ENCODE measurements at regions not wholly inside any gene's neighbourhood (a gene's known extent, or its start where the extent isn't known, plus 50 kb on each side); places are given as distances from the start of the nearest gene placed in this dataset.

GRCh38 chr2:216563646-216564045 is 65.0 kb downstream of the RPL37A start:
- no peak overlapping the region for H3K4me3 ChIP-seq
- DNase-seq (ENCODE audit: low spot score) (no peak), ATAC-seq (no peak)
- H3K9me2 ChIP-seq (ENCODE audit: insufficient read depth), result peaks cover 9% of the 10 kb centered on the region; the same call in 1 of the 2 replicates
- H3K36me3 ChIP-seq (ENCODE audit: insufficient read depth), result no peaks in the 10 kb centered on the region
- Mint-ChIP-seq H3K4me1 (peaks cover 34% of the 10 kb centered on the region), H3K9me3 (peaks cover 14% of the 10 kb centered on the region), H3K27ac (no peak overlapping the region), H3K4me3 (no peak overlapping the region), H3K36me3 (ENCODE audit: low read depth) (no peaks in the 10 kb centered on the region; the same call in 2 of the 3 replicates), H3K27me3 (ENCODE audit: insufficient read depth, low read depth, poor library complexity) (peaks cover 7% of the 10 kb centered on the region)
- no peak overlapping the region for H2AFZ ChIP-seq
- H3F3A ChIP-seq (replicated peaks; ENCODE audit: low read depth), result no peaks in the 10 kb centered on the region
- no peaks in the 10 kb centered on the region for H3K79me2 ChIP-seq (replicated peaks; ENCODE audit: insufficient read depth)
- H4K20me1 ChIP-seq (replicated peaks; ENCODE audit: insufficient read depth), result no peaks in the 10 kb centered on the region
- no peak for TF ChIP-seq JUNB (IDR thresholded peaks at IDR 0.05; ENCODE audit: unreplicated experiment)
- TF ChIP-seq STAT1 (IDR thresholded peaks at IDR 0.05; ENCODE audit: unreplicated experiment), result no peak
- no peak for TF ChIP-seq ZNF462 (CRISPR knock-in tag; IDR thresholded peaks at IDR 0.05)
- no peak for TF ChIP-seq ZNF114 (CRISPR knock-in tag; IDR thresholded peaks at IDR 0.05)
- no peak for TF ChIP-seq CTCF (conservative IDR thresholded peaks at IDR 0.05; ENCODE audit: low read depth in 2 of 2)
- H3K27me3 ChIP-seq (ENCODE audit: insufficient read depth), result no peaks in the 10 kb centered on the region
- H3K4me1 ChIP-seq (ENCODE audit: insufficient read depth), result peaks cover 17% of the 10 kb centered on the region
- no peak overlapping the region; the same call in 1 of the 2 replicates for H3K4me2 ChIP-seq
- H3K27ac ChIP-seq (ENCODE audit: low read depth), result no peak overlapping the region
